Breast epithelium (tissue), 4 donors: ENCODE measurements at regions not wholly inside any gene's neighbourhood (a gene's known extent, or its start where the extent isn't known, plus 50 kb on each side); places are given as distances from the start of the nearest gene placed in this dataset.

Source experiments
- DNase-seq, 2 donors: peaks; one replicate each; pipeline ENCODE4 v3.0.0-alpha.2; 2019; ENCODE audit warnings: low spot score in 2 of 2
- H3K27ac ChIP-seq, 2 donors: fragments of 200-600 bp; sonication (generic) in 1 of 2; one replicate each; pipeline ENCODE4 v1.5.1; 2016 to 2019; ENCODE audit warnings: mild to moderate bottlenecking in 1 of 2
- H3K27me3 ChIP-seq, 2 donors: fragments of 200-600 bp; sonication (generic) in 1 of 2; one replicate each; pipeline versions ENCODE4 v1.5.1 to v1.6.0; 2017 to 2019; ENCODE audit warnings: control low read depth in 1 of 2, mild to moderate bottlenecking in 1 of 2
- H3K36me3 ChIP-seq: fragments of 200-600 bp; one replicate; pipeline ENCODE4 v1.5.1; 2019
- H3K4me1 ChIP-seq, 2 donors: fragments of 200-600 bp; sonication (generic); one replicate each; pipeline ENCODE4 v1.5.1; 2016 to 2019; ENCODE audit warnings: control low read depth in 1 of 2
- H3K4me3 ChIP-seq, 3 donors: fragments of 200-600 bp; sonication (generic); 1 replicate in 2 of 3; 2 replicates in 1 of 3; pipeline ENCODE4 v1.5.1; 2016 to 2019; ENCODE audit warnings: mild to moderate bottlenecking in 3 of 3, moderate library complexity in 2 of 3
- H3K9me3 ChIP-seq, 2 donors: fragments of 200-600 bp; sonication (generic) in 1 of 2; one replicate each; pipeline ENCODE4 v1.5.1; 2016 to 2019; ENCODE audit warnings: control low read depth in 1 of 2
- POLR2A ChIP-seq: fragments of 450-650 bp; IDR thresholded peaks from one replicate; pipeline ENCODE4 v1.6.1; 2016; ENCODE audit warnings: antibody characterized with exemption, mild to moderate bottlenecking, moderate library complexity
- POLR2AphosphoS5 ChIP-seq, 3 donors: sonication (generic); formaldehyde crosslinking; IDR thresholded peaks; one replicate each; pipeline ENCODE4 v1.6.1; 2017; ENCODE audit warnings: antibody characterized with exemption in 3 of 3
- intact Hi-C: fragments of 100-400 bp; cut with DNase I; formaldehyde crosslinking; loops from one replicate; pipeline ENCODE4 v1.15.1; 2023; ENCODE audit warnings: low total_unique reads
- TF ChIP-seq, protein P1 (sequence below), 3 donors: fragments of 450-650 bp; IDR thresholded peaks; one replicate each; pipeline ENCODE4 v1.5.1; 2016 to 2017; ENCODE audit warnings: antibody characterized with exemption in 3 of 3, mild to moderate bottlenecking in 3 of 3, moderate library complexity in 3 of 3

DNA sequence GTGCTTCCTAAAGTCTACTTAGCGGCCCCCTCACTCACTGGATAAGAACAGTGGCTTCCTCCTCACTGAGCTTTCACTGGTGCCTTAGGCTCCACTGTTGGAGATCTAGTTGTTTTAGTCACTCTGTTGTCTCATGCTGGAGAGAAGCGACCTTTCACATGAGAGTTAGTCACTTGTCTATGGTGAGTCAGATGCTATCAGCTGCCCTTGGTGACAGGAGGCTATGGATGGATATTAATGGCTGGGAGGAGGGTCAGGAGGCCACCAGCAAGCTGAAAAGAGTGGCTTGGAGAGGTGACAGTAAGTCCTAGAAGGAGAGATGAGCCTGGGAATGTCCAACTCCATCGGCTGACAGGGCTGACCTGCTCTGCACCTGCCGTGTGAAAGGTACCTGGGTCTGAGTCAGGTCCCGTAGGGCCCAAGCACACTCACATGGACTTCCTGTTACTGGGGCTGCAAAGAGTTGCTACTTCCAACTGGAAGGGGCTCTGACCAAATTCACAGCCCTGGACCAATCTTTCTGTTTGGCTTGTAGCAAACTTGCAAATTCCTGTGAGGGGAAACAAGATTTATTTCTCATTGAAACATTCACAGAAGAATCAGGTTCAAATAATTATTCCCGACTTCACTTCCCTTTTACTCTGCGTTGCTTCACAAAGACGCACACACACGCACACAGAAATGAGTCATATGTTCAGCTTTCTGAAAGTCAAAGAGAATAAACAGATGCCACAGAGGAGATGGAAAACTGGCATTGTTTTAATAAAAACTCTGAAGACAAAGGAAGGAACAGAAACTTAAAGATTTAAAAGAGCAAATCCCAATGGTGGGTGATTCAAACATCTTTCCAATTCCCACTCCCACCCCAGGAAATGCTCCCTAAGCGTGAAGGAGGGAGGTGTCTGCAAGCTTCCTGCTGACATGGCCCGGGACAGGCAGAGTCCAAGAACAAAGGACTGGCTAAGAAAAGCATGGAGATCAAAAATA is 203.5 kb upstream of the TWIST2 start:
- no peaks in the 10 kb centered on the region for H3K9me3 ChIP-seq
- TF ChIP-seq POLR2AphosphoS5 (IDR thresholded peaks at IDR 0.05) (peak; percentile 8 to 69 (median 55)), POLR2A (no peak)
- no peaks in the 10 kb centered on the region for H3K36me3 ChIP-seq
- peak in 1 of 2 donors; percentile 18 for DNase-seq
- H3K4me1 ChIP-seq, result no peaks in the 10 kb centered on the region
- H3K4me3 ChIP-seq, result no peak overlapping the region
- intact Hi-C loops, result loop anchor here (5.0 kb wide), 1 partner anchor 328 kb away; no protein-coding TSS in a partner anchor
- H3K27me3 ChIP-seq, result no peaks in the 10 kb centered on the region
- peak overlapping the region; percentile 77 to 89 for H3K27ac ChIP-seq

DNA sequence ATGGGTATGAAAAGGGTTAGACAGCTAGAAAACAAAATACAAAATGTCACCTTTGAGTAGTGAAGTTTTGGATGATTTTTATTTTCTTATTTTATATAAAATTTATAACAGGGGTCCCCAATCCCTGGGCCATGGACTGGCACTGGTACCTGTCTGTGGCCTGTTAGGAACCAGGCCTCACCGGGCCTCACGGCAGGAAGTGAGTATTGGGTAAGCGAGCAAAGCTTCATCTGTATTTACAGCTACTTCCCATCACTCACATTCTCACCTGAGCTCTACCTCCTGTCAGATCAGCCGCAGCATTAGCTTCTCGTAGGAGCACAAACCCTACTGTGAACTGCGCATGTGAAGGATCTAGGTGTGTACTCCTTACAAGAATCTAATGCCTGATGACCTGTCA is 202.8 kb upstream of the TWIST2 start:
- Histone ChIP-seq H3K27ac (peak overlapping the region; percentile 73 to 77), H3K4me1 (no peaks in the 10 kb centered on the region), H3K27me3 (no peaks in the 10 kb centered on the region), H3K4me3 (no peak overlapping the region), H3K36me3 (no peaks in the 10 kb centered on the region), H3K9me3 (no peaks in the 10 kb centered on the region)
- DNase-seq, result peak in 1 of 2 donors; percentile 12
- TF ChIP-seq, protein P1, sequence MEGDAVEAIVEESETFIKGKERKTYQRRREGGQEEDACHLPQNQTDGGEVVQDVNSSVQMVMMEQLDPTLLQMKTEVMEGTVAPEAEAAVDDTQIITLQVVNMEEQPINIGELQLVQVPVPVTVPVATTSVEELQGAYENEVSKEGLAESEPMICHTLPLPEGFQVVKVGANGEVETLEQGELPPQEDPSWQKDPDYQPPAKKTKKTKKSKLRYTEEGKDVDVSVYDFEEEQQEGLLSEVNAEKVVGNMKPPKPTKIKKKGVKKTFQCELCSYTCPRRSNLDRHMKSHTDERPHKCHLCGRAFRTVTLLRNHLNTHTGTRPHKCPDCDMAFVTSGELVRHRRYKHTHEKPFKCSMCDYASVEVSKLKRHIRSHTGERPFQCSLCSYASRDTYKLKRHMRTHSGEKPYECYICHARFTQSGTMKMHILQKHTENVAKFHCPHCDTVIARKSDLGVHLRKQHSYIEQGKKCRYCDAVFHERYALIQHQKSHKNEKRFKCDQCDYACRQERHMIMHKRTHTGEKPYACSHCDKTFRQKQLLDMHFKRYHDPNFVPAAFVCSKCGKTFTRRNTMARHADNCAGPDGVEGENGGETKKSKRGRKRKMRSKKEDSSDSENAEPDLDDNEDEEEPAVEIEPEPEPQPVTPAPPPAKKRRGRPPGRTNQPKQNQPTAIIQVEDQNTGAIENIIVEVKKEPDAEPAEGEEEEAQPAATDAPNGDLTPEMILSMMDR (IDR thresholded peaks at IDR 0.05), result no peak
- TF ChIP-seq POLR2A, result no peak
- no peak for TF ChIP-seq POLR2AphosphoS5 (IDR thresholded peaks at IDR 0.05)
- intact Hi-C loops, result loop anchor here (5.0 kb wide), 1 partner anchor 327 kb away; no protein-coding TSS in a partner anchor

DNA sequence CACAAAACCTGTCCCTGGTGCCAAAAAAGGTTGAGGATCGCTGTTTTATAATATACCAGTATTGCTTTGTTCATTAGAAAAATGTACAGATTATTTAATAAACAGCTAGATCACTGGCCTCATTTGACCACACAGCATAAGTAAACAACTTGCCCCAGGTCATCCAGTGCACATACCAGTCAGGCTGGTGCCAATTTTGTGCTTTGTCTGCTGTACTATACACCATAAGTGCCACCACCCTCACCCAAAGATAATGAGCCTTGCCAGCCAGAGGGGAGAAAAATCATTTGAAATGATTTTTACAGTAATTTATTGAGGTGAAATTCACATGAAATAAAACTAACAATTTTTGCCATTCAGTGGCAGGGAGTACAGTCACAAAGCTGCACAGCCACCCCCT is 202.2 kb upstream of the TWIST2 start:
- Histone ChIP-seq H3K4me1 (no peaks in the 10 kb centered on the region), H3K4me3 (no peak overlapping the region), H3K27me3 (no peaks in the 10 kb centered on the region), H3K9me3 (no peaks in the 10 kb centered on the region), H3K27ac (no peak overlapping the region), H3K36me3 (no peaks in the 10 kb centered on the region)
- intact Hi-C loops, result loop anchor here (5.0 kb wide), 1 partner anchor 327 kb away; no protein-coding TSS in a partner anchor
- DNase-seq, result peak in 1 of 2 donors; percentile 11
- TF ChIP-seq POLR2A (no peak), POLR2AphosphoS5 (IDR thresholded peaks at IDR 0.05) (no peak)
- TF ChIP-seq, protein P1 (IDR thresholded peaks at IDR 0.05), result no peak

DNA sequence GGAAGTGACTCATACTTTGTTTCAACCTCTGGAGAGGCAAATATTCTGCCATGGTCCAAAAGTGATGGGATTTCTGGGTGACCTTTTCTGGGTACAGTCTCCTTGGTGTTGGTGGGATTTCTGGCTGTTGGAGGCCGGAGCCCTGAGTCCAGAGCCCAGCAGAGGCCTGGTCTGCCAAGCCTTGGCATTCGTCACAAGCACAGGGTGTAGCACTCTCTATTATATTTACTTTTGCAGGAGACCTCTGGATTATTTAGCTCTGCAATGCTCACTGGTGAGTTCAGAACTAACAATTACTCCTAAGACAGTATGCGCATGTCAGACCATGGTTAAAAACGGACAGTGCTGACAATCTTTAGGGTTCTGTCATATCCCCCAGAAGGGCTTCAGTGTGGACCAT is 201.6 kb upstream of the TWIST2 start:
- DNase-seq, result no peak
- intact Hi-C loops, result loop anchor here (5.0 kb wide), 1 partner anchor 326 kb away; no protein-coding TSS in a partner anchor
- H3K9me3 ChIP-seq, result no peaks in the 10 kb centered on the region
- no peaks in the 10 kb centered on the region for H3K36me3 ChIP-seq
- H3K4me1 ChIP-seq, result no peaks in the 10 kb centered on the region
- no peak overlapping the region for H3K4me3 ChIP-seq
- H3K27me3 ChIP-seq, result no peaks in the 10 kb centered on the region
- no peak for TF ChIP-seq POLR2A
- TF ChIP-seq, protein P1 (IDR thresholded peaks at IDR 0.05), result no peak
- no peak for TF ChIP-seq POLR2AphosphoS5 (IDR thresholded peaks at IDR 0.05)
- no peak overlapping the region for H3K27ac ChIP-seq

DNA sequence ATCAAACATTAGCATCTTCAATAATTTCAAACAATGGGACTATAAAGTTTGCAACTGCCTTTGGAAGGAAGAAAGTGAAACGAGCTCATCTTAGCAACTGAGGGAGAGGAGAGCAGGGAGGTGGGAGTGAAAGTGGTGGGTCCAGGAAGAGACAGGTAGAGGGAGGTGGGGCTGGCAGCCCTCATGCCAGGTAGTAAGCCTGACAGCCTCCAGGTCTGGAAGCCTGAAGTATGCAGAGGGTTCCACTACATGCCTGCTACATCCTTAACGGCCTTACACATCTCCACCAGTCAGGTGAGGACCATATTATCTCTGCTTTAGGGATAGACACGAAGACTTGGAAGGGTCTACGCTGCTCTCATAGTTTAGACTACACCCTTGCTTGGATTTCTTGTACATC is 201.1 kb upstream of the TWIST2 start:
- Histone ChIP-seq H3K36me3 (no peaks in the 10 kb centered on the region), H3K4me3 (no peak overlapping the region), H3K4me1 (no peaks in the 10 kb centered on the region), H3K9me3 (no peaks in the 10 kb centered on the region), H3K27me3 (no peaks in the 10 kb centered on the region), H3K27ac (no peak overlapping the region)
- TF ChIP-seq, protein P1 (IDR thresholded peaks at IDR 0.05), result no peak
- TF ChIP-seq POLR2A (no peak), POLR2AphosphoS5 (IDR thresholded peaks at IDR 0.05) (no peak)
- intact Hi-C loops, result loop anchor here (5.0 kb wide), 1 partner anchor 325 kb away; no protein-coding TSS in a partner anchor
- peak in 1 of 2 donors; percentile 12 for DNase-seq
